H1 (cell line): ENCODE measurements at regions not wholly inside any gene's neighbourhood (a gene's known extent, or its start where the extent isn't known, plus 50 kb on each side); places are given as distances from the start of the nearest gene placed in this dataset.

Source experiments
- CTCF ChIA-PET: fragments of 300-600 bp; sonication (Branson Sonifier 250); formaldehyde crosslinking; loops from one replicate; lab custom pipeline; 2021; ENCODE audit not compliant: partially characterized antibody; lab: Charles Lee
- POLR2A ChIA-PET: fragments of 300-600 bp; sonication (Branson Sonifier 250); formaldehyde crosslinking; loops from one replicate; lab custom pipeline; 2021; ENCODE audit warnings: inconsistent platforms; ENCODE audit not compliant: partially characterized antibody; lab: Charles Lee
- DNase-seq, 2 experiments: peaks; one replicate each; pipeline versions ENCODE4 v3.0.0 to v3.0.0-alpha.2; 2010 to 2022; ENCODE audit warnings: low spot score in 2 of 2, low read depth in 1 of 2, mixed read lengths in 1 of 2
- FAIRE-seq: peaks from 2 replicates; lab custom pipeline; 2011; peaks lifted over from hg19 to GRCh38; lab: Jason Lieb, UNC
- H2AFZ ChIP-seq: 2 replicates; pipeline ENCODE4 v1.8.1; 2012; ENCODE audit warnings: low read length, inconsistent platforms
- H2AK5ac ChIP-seq: 2 replicates; pipeline ENCODE4 v1.6.1; 2013; ENCODE audit warnings: low read depth, low read length
- H2BK120ac ChIP-seq: replicated peaks from 2 replicates; pipeline ENCODE3; 2013; ENCODE audit warnings: low read depth, low read length, inconsistent platforms
- H2BK12ac ChIP-seq: 2 replicates; pipeline ENCODE4 v1.6.1; 2013; ENCODE audit warnings: low read depth, low read length
- H2BK15ac ChIP-seq: 2 replicates; pipeline ENCODE4 v1.6.1; 2013; ENCODE audit warnings: low read length
- H2BK20ac ChIP-seq: 2 replicates; pipeline ENCODE4 v1.6.1; 2013; ENCODE audit warnings: low read length
- H2BK5ac ChIP-seq: 2 replicates; pipeline ENCODE4 v1.6.1; 2013; ENCODE audit warnings: low read depth, low read length
- H3K14ac ChIP-seq: 2 replicates; pipeline ENCODE4 v1.6.1; 2013; ENCODE audit warnings: inconsistent platforms; ENCODE audit not compliant: insufficient read length
- H3K18ac ChIP-seq: 2 replicates; pipeline ENCODE4 v1.6.1; 2013; ENCODE audit warnings: low read length; ENCODE audit errors: extremely low read depth
- H3K23ac ChIP-seq: 2 replicates; pipeline ENCODE4 v1.6.1; 2013; ENCODE audit warnings: inconsistent platforms; ENCODE audit not compliant: insufficient read length
- H3K23me2 ChIP-seq: 2 replicates; pipeline ENCODE4 v1.6.1; 2013; ENCODE audit warnings: low read depth, low read length
- H3K27ac ChIP-seq: 2 replicates; pipeline ENCODE4 v1.6.1; 2011; ENCODE audit warnings: low read depth, low read length, inconsistent platforms
- H3K27me3 ChIP-seq, 4 experiments: replicated peaks in 1 of 4; 1 replicate in 1 of 4; 2 replicates in 3 of 4; pipeline versions ENCODE4 v1.6.1 to v1.8.1; 2011 to 2013; ENCODE audit warnings: low read length in 3 of 4, mild to moderate bottlenecking in 3 of 4, inconsistent platforms in 2 of 4, mixed read lengths in 2 of 4, moderate library complexity in 1 of 4; ENCODE audit not compliant: control insufficient read depth in 3 of 4, insufficient read depth in 3 of 4; ENCODE audit errors: extremely low read depth in 1 of 4
- H3K36me3 ChIP-seq, 4 experiments: 2 replicates each; pipeline versions ENCODE4 v1.6.1 to v1.8.1; 2011 to 2013; ENCODE audit warnings: mild to moderate bottlenecking in 4 of 4, low read length in 3 of 4, moderate library complexity in 2 of 4, control low read depth in 1 of 4, inconsistent platforms in 1 of 4; ENCODE audit not compliant: insufficient read depth in 4 of 4, control insufficient read depth in 2 of 4
- H3K4ac ChIP-seq: replicated peaks from 2 replicates; pipeline ENCODE3; 2013; ENCODE audit warnings: low read length, low read depth, mixed read lengths, inconsistent platforms; ENCODE audit not compliant: insufficient read length
- H3K4me1 ChIP-seq, 4 experiments: replicated peaks in 1 of 4; 1 replicate in 1 of 4; 2 replicates in 3 of 4; pipeline versions ENCODE4 v1.6.1 to v1.8.1; 2011 to 2013; ENCODE audit warnings: low read length in 3 of 4, inconsistent platforms in 2 of 4, mixed read lengths in 1 of 4; ENCODE audit not compliant: insufficient read depth in 4 of 4, control insufficient read depth in 3 of 4
- H3K4me2 ChIP-seq, 2 experiments: 2 replicates each; pipeline versions ENCODE4 v1.6.1 to v1.8.1; 2011 to 2013; ENCODE audit warnings: low read depth in 2 of 2, low read length in 2 of 2, control low read depth in 1 of 2, inconsistent platforms in 1 of 2, mild to moderate bottlenecking in 1 of 2; ENCODE audit not compliant: insufficient read depth in 1 of 2
- H3K4me3 ChIP-seq, 4 experiments: fragments of 200-600, 300-600 bp in 1 of 4; sonication (generic), shearing (Covaris generic), sonication (Bioruptor Twin) in 1 of 4; 2 replicates each; pipeline versions ENCODE4 v1.5.1 to v1.8.1; 2011 to 2016; ENCODE audit warnings: low read length in 4 of 4, low read depth in 3 of 4, control low read depth in 2 of 4, inconsistent platforms in 2 of 4, mild to moderate bottlenecking in 2 of 4, mixed read lengths in 1 of 4, moderate library complexity in 1 of 4; ENCODE audit not compliant: insufficient read depth in 2 of 4; ENCODE audit errors: extremely low read depth in 1 of 4
- H3K56ac ChIP-seq: replicated peaks from 2 replicates; pipeline ENCODE3; 2013; ENCODE audit warnings: low read depth, mild to moderate bottlenecking, mixed read lengths, low read length, inconsistent platforms; ENCODE audit not compliant: insufficient read length
- H3K79me1 ChIP-seq: 2 replicates; pipeline ENCODE4 v1.6.1; 2013; ENCODE audit warnings: low read depth, low read length, control low read depth
- H3K79me2 ChIP-seq, 2 experiments: 2 replicates each; pipeline versions ENCODE4 v1.6.1 to v1.8.1; 2012 to 2013; ENCODE audit warnings: low read length in 2 of 2, mild to moderate bottlenecking in 2 of 2, inconsistent platforms in 1 of 2; ENCODE audit not compliant: insufficient read depth in 2 of 2, control insufficient read depth in 1 of 2
- H3K9ac ChIP-seq, 4 experiments: replicated peaks in 1 of 4; 1 replicate in 1 of 4; 2 replicates in 3 of 4; pipeline versions ENCODE4 v1.6.1 to v1.8.1; 2011 to 2013; ENCODE audit warnings: low read depth in 3 of 4, low read length in 3 of 4, control low read depth in 2 of 4, mild to moderate bottlenecking in 2 of 4, moderate library complexity in 2 of 4, inconsistent platforms in 1 of 4; ENCODE audit errors: extremely low read depth in 1 of 4
- H3K9me3 ChIP-seq, 2 experiments: 2 replicates each; pipeline versions ENCODE4 v1.6.1 to v1.8.1; 2012 to 2013; ENCODE audit warnings: mild to moderate bottlenecking in 2 of 2, moderate library complexity in 2 of 2, control low read depth in 1 of 2, inconsistent platforms in 1 of 2, low read depth in 1 of 2, low read length in 1 of 2, mixed read lengths in 1 of 2; ENCODE audit not compliant: insufficient read depth in 2 of 2
- H4K20me1 ChIP-seq, 2 experiments: replicated peaks in 1 of 2; 2 replicates each; pipeline versions ENCODE3 to v1.8.1; 2011 to 2013; ENCODE audit warnings: inconsistent platforms in 2 of 2, low read length in 2 of 2, mild to moderate bottlenecking in 1 of 2; ENCODE audit not compliant: insufficient read depth in 2 of 2, control insufficient read depth in 1 of 2
- H4K5ac ChIP-seq: 2 replicates; pipeline ENCODE4 v1.6.1; 2013; ENCODE audit warnings: low read length, low read depth, mixed read lengths, inconsistent platforms; ENCODE audit not compliant: insufficient read length
- H4K8ac ChIP-seq: 2 replicates; pipeline ENCODE4 v1.8.0; 2013; ENCODE audit warnings: mild to moderate bottlenecking, moderate library complexity, low read length, inconsistent platforms; ENCODE audit not compliant: insufficient read depth; ENCODE audit errors: extremely low read depth
- H4K91ac ChIP-seq: replicated peaks from 2 replicates; pipeline ENCODE3; 2013; ENCODE audit warnings: low read length, mixed read lengths, inconsistent platforms; ENCODE audit not compliant: insufficient read length
- CBX5 ChIP-seq: fragments of 300-800, 300-1000 bp; sonication (generic); IDR thresholded peaks from 2 replicates; pipeline ENCODE4 v1.7.1; 2016; ENCODE audit warnings: antibody characterized with exemption, low read length, low read depth
- CBX8 ChIP-seq: fragments of 300-800, 300-1000 bp; sonication (generic); IDR thresholded peaks from 2 replicates; pipeline ENCODE4 v1.7.1; 2016; ENCODE audit warnings: low read depth, low read length, borderline replicate concordance
- CEBPB ChIP-seq: IDR thresholded peaks from 2 replicates; pipeline ENCODE4 v1.6.1; 2012; ENCODE audit warnings: low read depth, low read length
- CHD1 ChIP-seq: IDR thresholded peaks from 2 replicates; pipeline ENCODE4 v1.6.1; 2012; ENCODE audit warnings: low read depth, low read length, improper control_type of control experiment
- EZH2 ChIP-seq: fragments of 200-600 bp; sonication (generic); IDR thresholded peaks from 2 replicates; pipeline ENCODE4 v1.7.1; 2012; ENCODE audit warnings: low read depth, mild to moderate bottlenecking, moderate library complexity, low read length, inconsistent platforms; ENCODE audit not compliant: severe bottlenecking
- GABPA ChIP-seq: IDR thresholded peaks from 2 replicates; pipeline ENCODE4 v1.6.1; 2011; ENCODE audit warnings: mild to moderate bottlenecking, low read length, moderate library complexity, borderline replicate concordance; ENCODE audit not compliant: insufficient read depth
- HDAC6 ChIP-seq: IDR thresholded peaks from one replicate; pipeline ENCODE4 v1.7.1; 2012; ENCODE audit warnings: low read depth, mild to moderate bottlenecking, inconsistent platforms, low read length, moderate library complexity
- KDM1A ChIP-seq: fragments of 200-600, 300-600 bp; sonication (generic); IDR thresholded peaks from 2 replicates; pipeline ENCODE4 v1.7.1; 2016; ENCODE audit warnings: mild to moderate bottlenecking, low read length, borderline replicate concordance
- KDM5A ChIP-seq: fragments of 200-600 bp; IDR thresholded peaks from 2 replicates; pipeline ENCODE4 v1.7.1; 2012; ENCODE audit warnings: mild to moderate bottlenecking, low read length, inconsistent platforms, mixed read lengths
- NANOG ChIP-seq: IDR thresholded peaks from 2 replicates; pipeline ENCODE4 v1.6.1; 2011; ENCODE audit warnings: low read length, low read depth, mild to moderate bottlenecking, inconsistent platforms; ENCODE audit not compliant: insufficient read depth, poor library complexity, severe bottlenecking
- RXRA ChIP-seq: IDR thresholded peaks from 2 replicates; pipeline ENCODE4 v1.6.1; 2011; ENCODE audit warnings: low read depth, mild to moderate bottlenecking, low read length, moderate library complexity; ENCODE audit not compliant: insufficient read depth
- SRF ChIP-seq: IDR thresholded peaks from 2 replicates; pipeline ENCODE4 v1.6.1; 2011; ENCODE audit warnings: mild to moderate bottlenecking, low read depth, low read length, moderate library complexity
- TAF1 ChIP-seq: IDR thresholded peaks from 2 replicates; pipeline ENCODE4 v1.6.1; 2011; ENCODE audit warnings: mild to moderate bottlenecking, low read depth, low read length
- TAF7 ChIP-seq: optimal IDR thresholded peaks from 2 replicates; pipeline ENCODE3; 2011; ENCODE audit warnings: low read depth, mild to moderate bottlenecking, inconsistent platforms, low read length, moderate library complexity, borderline replicate concordance
- TBP ChIP-seq: IDR thresholded peaks from 2 replicates; pipeline ENCODE4 v1.6.1; 2011; ENCODE audit warnings: low read depth, low read length, improper control_type of control experiment
- WGBS, 2 experiments: shearing (Covaris generic) in 1 of 2; methylation state at CpG; one replicate each; pipeline versions ENCODE4 v1.1.6 to v1.1.7; 2013 to 2015; ENCODE audit warnings: low lambda C conversion rate in 2 of 2, mixed read lengths in 2 of 2, inconsistent platforms in 1 of 2, low coverage in 1 of 2, missing lambda C conversion rate in 1 of 2; ENCODE audit not compliant: insufficient replicate concordance in 2 of 2, insufficient coverage in 1 of 2, insufficient read length in 1 of 2; ENCODE audit errors: extremely low coverage in 1 of 2, missing lambda C conversion rate in 1 of 2; 5-methylcytosine and 5-hydroxymethylcytosine counted together

DNA sequence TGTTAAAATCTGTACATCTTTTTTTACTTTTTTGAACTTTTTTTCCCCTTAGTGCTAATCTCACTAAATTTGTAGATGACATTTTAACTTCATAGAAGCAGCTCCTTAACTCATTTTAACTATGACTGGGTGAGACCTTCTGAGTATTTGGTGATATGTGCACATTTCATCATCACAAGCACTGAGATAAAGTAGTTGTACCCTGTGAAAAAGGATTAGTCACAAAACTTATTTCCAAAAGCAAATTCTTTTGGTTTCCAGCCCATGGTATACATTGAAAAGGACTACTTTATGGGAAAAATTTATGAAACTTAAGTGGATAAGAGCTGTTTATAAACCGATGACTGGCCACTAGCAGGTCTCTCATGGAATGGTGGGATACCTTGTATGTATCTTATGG is 581.5 kb downstream of the PLCL1 start:
- Histone ChIP-seq H2BK120ac (no peak overlapping the region), H3K18ac (no peak overlapping the region), H3K9me3 (no peaks in the 10 kb centered on the region), H2BK15ac (no peak overlapping the region), H3K23me2 (no peaks in the 10 kb centered on the region), H4K91ac (no peak overlapping the region), H3K4ac (no peak overlapping the region), H3K14ac (no peak overlapping the region), H2BK5ac (no peak overlapping the region), H3K36me3 (no peaks in the 10 kb centered on the region), H3K23ac (no peak overlapping the region), H4K5ac (no peak overlapping the region), H3K79me1 (no peaks in the 10 kb centered on the region), H3K27me3 (no peaks in the 10 kb centered on the region), H3K79me2 (no peaks in the 10 kb centered on the region), H2BK12ac (no peak overlapping the region), H3K56ac (no peak overlapping the region), H2AFZ (no peak overlapping the region), H4K20me1 (no peaks in the 10 kb centered on the region), H3K27ac (no peak overlapping the region), H3K4me3 (no peak overlapping the region), H3K9ac (no peak overlapping the region), H2BK20ac (no peak overlapping the region), H3K4me2 (no peak overlapping the region), H3K4me1 (no peaks in the 10 kb centered on the region), H2AK5ac (no peak overlapping the region), H4K8ac (no peak overlapping the region)
- no peak for FAIRE-seq
- DNase-seq: no peak
- no peak for TF ChIP-seq CEBPB
- TF ChIP-seq TBP: no peak
- no peak for TF ChIP-seq HDAC6
- TF ChIP-seq KDM1A: no peak
- TF ChIP-seq TAF7: no peak
- no peak for TF ChIP-seq RXRA
- no peak for TF ChIP-seq CBX8
- TF ChIP-seq CHD1: no peak
- no peak for TF ChIP-seq NANOG
- TF ChIP-seq EZH2: no peak
- no peak for TF ChIP-seq CBX5
- TF ChIP-seq KDM5A: no peak
- TF ChIP-seq GABPA: no peak
- no peak for TF ChIP-seq TAF1
- no peak for TF ChIP-seq SRF
- POLR2A ChIA-PET: no interaction called here
- WGBS, 2 experiments: 100% methylated on average over 1 of the region's 1 CpG; no CpG with 5 or more reads in 1 of the 2 experiments
- CTCF ChIA-PET: no interaction called here
